HK-2 (cell line): ENCODE measurements at regions not wholly inside any gene's neighbourhood (a gene's known extent, or its start where the extent isn't known, plus 50 kb on each side); places are given as distances from the start of the nearest gene placed in this dataset.

ENCODE experiments used
- DNase-seq: peaks from one replicate; pipeline ENCODE4 v3.0.0-alpha.2; 2018; ENCODE audit not compliant: unreplicated experiment

DNA sequence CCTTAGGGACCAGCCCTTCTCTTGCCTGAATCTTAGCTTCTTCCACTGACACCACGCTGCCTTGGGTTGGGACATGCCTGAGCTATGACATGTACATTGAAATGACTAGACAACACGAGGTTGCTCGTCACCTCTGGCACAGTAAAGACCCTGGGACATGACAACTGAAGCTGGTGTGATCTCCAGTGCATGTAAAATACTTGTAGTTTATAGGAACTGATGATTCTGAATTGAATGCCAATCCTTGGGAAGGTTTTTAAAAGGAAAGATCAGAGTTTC is 100.7 kb upstream of the PGRMC2 start:
- peak; percentile 76 for DNase-seq

GRCh38 chr4:128387600-128388351 is 100.2 kb upstream of the PGRMC2 start:
- DNase-seq, result peak; percentile 59

DNA sequence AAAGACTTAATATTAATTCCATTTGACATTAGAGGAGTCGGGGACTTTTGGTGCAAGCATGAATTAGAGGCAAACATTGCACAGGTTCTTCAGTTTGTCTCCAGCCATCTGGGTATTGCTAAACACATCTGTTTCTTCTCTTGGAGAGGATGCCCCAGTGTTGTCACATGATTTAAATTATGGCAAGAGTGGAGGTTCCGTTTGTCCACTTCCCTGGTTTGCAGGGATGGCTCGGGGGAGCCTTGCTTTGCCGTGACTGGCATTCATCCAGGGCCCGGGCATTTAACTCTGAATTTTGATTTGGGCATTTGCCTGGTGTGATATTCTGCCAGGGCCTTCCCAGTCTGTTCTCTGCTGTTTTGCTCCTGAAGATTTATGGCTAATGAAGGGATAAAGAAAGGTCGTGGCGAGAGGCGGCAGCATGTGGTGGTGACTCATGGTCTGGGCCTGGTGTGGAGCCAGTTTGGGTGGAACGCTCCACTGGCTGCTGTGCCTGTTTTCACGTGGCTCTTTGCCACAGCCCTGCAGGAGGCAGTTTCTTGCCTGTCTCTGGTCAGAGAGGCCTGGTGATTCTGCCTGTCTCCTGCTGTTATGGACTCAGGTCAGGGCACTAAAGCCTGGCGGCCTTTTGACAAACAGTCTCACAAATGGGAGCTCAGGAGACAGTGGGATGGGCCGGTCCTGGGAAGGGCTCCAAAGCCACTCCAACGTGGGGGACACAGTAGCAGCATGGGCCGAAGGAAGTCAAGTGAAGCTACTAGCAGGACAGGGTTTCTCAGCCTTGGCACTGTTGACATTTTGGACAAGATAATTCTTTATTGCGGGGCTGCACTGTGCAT is 99.4 kb upstream of the PGRMC2 start:
- peak; percentile 96 for DNase-seq

GRCh38 chr4:128385683-128386304 is 98.2 kb upstream of the PGRMC2 start:
- no peak for DNase-seq

- no peak for DNase-seq
Measured at GRCh38 chr4:128384765-128385598, 97.4 kb upstream of the PGRMC2 start.

DNA sequence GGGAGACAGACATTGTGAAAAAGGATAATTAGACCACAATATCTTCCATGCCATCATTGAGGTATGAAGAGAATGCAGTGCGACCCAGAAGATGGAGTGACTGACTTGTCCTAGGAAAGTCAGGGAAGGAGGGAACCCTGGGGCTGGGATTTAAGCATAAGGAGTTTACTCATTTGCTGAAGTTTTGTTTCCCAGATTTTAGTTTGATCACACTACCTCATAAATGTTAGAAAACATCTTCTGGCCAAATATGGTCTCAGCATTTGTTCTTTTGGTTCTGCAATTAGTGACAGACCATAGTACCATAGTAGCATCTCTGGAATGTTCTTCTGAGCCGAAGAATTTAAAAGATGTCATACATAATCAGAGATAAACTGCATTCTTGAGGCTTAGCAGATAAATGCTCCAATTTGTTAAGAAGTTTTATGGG is 96.5 kb upstream of the PGRMC2 start:
- no peak for DNase-seq

DNA sequence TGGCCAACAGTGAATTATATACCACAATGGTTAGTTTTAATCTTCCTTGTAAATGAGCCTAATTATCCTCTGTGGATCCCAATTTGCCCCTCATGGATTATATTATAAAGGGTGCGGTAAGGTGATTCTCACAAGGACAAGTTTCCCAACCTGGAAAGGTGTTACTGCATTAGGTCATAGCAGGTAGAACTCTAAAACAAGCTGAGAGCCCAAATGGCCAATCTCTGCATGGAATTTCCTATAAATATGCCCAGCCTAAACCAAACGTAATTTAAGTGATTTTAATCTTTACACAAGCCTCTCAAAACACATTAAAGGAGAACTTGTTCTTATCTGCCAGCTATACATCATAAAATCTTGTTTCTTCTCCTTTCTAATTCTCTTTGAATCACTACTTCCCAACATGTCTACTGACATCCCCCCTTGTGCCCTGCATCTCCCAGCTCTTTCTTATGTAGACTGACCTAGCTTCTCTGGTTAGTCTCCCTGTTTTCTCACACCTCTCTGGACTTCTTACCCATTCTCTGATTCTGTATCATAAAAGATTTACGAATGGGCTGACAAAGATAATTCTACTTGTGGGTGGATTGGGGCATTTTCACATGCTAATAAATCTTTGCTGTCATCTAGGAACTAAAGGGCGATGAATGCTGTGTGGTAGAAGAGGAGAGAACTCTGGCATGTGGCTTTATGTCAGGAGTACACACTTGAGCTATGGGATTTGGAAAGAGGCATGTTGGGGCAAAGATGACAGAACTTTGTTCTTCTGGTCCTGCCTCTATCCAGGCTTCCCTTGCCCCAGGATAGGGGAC is 94.3 kb upstream of the PGRMC2 start:
- DNase-seq, result no peak

DNA sequence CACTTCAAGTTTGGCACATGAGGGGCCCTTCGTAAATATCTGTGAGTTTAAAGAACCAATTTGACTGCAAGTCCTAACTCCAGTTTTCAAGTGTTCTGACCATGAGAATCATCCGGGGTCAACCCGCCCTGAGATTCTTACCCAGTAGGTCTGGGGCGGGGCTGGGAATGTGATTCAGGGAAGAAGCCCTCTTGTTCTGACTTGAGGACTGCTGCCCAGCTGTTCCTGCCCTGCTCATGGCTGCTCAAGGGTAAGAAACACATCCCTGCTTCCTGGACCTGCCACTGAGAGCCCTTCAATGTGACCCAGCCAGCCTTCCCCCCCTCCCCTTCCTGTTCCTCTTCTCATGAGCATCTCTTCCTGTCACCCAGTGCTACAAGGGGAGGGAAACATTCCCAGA is 92.7 kb upstream of the PGRMC2 start:
- no peak for DNase-seq

GRCh38 chr4:128379860-128380259 is 92.2 kb upstream of the PGRMC2 start:
- peak; percentile 35 for DNase-seq

DNA sequence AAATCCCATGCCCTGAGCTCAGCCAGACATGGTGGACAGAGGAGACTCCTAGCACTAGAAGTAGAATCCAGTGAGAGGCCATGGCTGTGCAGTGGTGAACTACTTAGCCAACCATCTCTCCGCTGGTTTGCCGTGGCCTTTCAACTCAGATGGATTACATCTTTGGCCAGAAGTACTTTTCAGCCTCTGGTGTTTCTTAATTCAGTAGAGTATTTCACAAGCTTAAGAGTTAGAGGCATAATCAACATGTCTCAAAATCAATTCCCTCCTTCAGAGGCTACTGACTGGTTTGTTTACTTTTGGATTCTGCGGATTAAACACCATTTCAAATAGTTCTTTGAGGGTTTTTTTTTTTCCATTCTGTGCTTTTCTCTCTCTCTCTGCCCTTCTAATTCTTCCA is 91.1 kb upstream of the PGRMC2 start:
- no peak for DNase-seq

GRCh38 chr4:128376958-128377357 is 89.3 kb upstream of the PGRMC2 start:
- DNase-seq, result no peak

- no peak for DNase-seq
Measured at GRCh38 chr4:128376303-128376702, 88.7 kb upstream of the PGRMC2 start.

- DNase-seq, result no peak
Measured at GRCh38 chr4:128373628-128374027, 86.0 kb upstream of the PGRMC2 start.

DNA sequence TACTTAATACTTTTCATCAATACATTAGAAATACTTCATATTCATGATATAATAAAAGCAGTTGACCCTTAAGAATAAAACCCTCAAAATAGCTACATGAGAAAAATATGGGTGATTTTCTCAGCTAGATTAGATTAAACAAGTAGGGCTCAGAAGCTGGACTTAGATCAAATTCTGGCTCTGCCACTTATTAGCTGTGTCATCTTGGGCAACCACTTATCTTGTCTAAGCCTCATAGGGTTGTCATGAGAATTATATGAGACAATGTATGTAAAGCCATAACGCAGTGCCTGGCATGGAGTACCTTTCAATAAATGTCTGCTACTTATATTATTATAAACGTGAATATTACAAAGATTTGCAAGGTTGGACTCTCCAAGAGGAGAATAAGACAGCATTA is 84.3 kb upstream of the PGRMC2 start:
- no peak for DNase-seq

DNA sequence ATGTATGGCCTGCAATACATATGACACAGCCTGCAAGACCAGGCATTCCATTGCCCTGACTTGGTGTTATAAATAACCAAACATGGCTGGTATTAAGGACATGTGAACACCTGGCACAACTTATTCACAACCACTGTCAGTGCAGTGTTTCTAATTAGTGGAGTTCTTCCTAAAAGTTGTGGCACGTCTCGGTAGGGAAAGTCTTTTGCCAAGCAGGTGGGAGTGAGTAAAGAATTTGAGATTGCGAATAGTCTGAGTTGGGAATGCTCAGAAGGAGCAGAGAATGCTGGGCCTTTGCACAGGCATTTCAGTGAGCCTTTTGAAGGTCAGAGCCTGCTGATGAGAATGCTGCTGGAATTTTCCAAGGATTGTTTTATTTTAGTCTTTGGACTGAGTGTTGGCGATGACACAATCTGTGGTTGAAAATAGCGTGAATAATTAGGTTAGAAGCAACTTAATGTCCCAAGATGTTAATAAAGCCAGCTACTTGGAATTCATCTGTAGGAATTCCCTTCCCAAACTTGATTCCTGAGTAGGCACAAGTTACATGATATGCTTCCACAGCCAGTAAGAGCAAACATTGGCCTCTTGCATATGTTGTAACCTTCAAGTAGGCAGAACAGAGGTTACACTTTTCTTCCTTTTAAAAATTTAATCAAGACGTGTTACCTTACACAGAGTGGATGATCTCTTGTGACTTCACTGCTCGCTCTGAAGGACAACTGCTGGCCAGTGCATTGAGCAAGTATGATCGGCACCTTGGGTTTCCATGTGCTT is 83.6 kb upstream of the PGRMC2 start:
- DNase-seq, result no peak

DNA sequence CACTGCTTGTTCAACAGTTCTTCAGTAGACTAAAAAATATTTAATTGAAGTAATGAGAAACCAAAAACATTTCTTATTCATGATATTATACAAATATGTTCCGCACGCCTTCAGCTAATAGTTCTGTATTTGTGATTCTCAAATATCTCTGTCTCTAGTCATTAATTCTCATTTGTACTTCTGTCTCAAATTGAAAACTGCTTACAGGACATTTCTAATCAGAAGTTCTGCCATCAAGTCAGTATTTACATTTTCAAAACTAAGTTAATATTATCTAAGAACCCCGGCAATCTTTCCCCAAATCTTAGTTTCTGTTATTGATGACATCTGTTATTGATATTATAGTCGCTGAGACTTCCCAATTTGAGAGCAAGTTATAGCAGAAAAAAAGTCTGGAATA is 78.6 kb upstream of the PGRMC2 start:
- DNase-seq, result no peak

- no peak for DNase-seq
Measured at GRCh38 chr4:128364565-128364964, 77.0 kb upstream of the PGRMC2 start.

- DNase-seq, result no peak
Measured at GRCh38 chr4:128363966-128364365, 76.4 kb upstream of the PGRMC2 start.

DNA sequence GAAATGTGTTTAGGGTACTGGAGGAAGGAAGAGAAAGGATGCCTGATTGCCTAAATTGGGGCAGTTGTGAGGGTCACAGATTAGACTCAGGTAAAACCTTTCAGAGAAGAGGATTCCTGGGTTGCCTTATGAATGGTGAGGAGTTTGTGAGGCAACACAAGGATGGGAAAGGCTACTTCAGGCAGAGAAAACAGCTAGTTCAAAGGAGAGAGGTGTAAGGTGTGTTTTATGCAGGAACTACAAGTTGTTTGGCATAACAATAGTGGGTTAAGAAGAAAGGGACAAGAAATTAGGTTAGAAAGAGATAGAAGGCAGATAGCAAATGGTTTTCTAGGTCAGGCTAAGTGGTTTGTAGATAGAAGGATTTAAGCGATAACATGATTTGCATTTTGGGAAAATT is 75.1 kb upstream of the PGRMC2 start:
- DNase-seq, result no peak

DNA sequence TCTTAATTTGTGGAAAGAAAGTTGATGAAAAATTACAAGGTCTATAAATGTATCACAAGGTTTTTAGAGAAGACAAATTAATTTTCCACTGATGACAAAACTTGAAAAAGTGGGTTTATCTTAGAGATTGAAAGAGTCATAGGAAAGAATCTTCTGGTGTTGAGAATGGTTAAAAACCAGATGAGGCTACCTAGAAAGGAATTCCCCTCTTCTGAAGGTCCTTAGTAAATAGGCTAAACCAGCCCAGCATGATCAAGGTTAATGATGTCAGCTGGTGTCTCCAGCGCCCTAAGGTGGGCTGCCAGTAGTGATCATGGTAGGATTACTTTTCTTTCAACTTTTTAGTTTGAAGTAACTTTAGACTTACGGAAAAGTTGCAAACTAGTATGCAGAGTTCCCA is 71.8 kb upstream of the PGRMC2 start:
- DNase-seq, result no peak

- DNase-seq, result no peak
Measured at GRCh38 chr4:128358913-128359279, 71.3 kb upstream of the PGRMC2 start.
